NCI-H1436 treated with DMSO at 0.1 percent for 48 hours (cell line): ENCODE measurements at regions not wholly inside any gene's neighbourhood (a gene's known extent, or its start where the extent isn't known, plus 50 kb on each side); places are given as distances from the start of the nearest gene placed in this dataset.
"Not testable (repeated sequence)": the region's sequence is repeated elsewhere in the genome, so short reads cannot be mapped to it uniquely, and the experiment has no call there.

Experiments used
- DNase-seq: peaks from one replicate; lab custom pipeline; 2025; lab: John Stamatoyannopoulos, UW

DNA sequence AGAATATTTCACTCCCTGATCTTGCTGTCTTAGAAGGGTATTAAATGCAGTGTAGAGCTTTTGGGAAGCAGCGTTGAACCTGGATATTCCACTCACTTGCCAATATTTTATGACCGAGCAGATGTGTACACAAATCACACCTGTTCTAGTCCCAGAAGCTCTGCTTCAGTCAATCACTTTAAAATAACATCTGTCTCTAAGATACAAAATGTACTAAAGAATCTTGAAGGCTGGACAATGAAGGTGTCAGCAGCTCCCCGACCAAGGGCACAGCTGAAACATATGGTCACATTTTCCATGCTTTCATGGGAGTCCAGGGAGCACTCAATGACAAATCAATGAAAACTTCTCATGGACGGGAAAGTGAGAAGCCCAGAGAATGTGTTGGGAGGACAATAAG, 668.3 kb downstream of the PRIM2 start:
- DNase-seq = not testable (repeated sequence)

DNA sequence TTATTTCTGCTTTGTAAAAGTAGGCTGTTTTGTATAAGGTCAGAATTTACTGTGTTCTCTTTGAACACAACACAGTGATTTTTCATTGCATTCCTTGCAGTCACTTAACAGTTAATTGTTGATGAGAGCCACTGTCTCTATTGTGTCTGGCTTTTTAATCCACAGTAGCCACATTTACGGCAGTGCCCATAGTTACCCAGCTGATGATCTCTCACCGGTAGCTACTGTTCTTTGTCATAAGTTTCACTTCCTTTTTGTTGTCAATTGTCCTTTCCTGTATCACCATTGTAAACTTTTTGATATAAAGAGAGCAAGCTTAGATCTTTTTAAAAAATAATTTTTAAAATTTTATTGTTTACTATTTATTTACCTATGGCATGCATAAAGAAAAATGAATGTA, 669.2 kb downstream of the PRIM2 start:
- not testable (repeated sequence) for DNase-seq

DNA sequence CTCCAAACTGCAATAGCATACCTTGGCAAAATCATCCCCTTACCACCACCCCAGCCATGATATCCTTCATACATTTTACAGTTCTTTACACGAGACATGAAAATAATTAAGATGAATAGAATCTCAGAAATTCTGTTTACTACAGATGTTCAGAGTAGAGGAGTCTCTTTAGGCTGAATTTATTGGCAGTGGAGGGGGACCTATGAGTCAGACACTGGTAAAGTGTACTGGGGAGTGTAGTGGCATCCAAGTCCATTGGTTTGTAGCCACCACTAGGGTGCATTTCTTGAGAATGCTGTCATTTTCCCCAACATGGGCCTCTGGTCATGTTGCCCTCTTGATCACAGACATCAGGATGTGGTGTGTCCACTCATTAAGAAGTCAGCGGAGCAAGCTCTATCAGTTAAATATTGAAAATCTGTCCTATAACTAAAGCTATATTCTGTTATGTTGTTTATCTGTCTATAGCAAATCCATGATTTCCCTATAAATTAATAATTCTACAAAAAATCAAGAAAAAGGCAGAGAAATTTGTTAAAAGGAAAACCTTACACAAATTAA, 672.2 kb downstream of the PRIM2 start:
- DNase-seq = not testable (repeated sequence)

DNA sequence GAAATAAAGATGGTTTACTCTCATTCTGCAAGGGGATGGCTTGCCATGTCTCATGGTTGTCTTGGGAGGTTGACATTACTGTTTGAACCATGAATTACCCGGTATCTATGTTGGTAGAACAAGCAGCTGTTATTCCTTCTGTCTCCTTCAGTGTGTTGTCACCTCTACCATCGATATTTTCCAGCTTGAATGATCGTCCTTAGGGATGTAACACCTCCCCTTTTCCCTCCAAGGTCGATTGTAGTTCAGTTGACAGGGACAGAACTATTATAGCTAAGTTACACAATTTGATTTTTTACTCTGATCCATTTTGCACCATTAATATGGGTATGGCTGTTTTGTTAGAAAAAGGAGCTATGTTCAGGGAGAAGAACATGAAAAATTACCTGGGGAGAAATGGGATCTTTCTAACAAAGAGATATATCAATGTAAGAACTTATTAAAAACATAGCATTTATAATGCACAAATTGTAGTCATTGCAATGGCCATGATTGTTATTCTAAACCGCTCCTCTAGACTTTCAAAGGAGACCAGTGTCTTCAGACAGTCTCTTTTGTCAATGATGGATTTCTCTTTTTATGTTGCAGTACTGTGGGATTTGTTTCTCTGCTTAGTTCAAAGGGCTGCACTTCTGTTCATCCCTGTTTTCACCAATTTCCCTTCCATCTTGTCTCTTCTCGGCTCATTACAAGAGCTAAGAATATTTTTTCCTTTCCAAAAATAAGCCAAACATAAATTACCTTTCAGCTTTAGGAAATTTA, 681.6 kb downstream of the PRIM2 start:
- not testable (repeated sequence) for DNase-seq

DNA sequence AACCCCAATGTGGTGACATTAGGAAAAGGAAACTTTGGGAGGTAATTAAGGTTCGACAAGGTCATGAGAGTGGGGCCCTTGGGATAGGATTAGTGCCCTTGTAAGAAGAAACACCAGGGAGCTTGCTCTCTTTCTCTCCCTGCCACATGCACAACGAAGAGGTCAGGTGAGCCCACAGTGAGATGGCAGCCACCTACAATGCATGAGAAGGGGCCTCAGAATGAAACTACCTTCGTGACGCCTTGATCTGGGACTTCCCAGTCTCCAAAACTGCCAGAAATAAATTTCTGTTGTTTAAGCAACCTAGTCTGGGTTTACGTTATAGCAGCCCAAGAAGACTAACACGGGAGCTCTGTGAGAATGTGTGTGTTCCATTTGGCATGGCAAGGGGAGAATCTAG, 682.8 kb downstream of the PRIM2 start:
- DNase-seq = not testable (repeated sequence)

DNA sequence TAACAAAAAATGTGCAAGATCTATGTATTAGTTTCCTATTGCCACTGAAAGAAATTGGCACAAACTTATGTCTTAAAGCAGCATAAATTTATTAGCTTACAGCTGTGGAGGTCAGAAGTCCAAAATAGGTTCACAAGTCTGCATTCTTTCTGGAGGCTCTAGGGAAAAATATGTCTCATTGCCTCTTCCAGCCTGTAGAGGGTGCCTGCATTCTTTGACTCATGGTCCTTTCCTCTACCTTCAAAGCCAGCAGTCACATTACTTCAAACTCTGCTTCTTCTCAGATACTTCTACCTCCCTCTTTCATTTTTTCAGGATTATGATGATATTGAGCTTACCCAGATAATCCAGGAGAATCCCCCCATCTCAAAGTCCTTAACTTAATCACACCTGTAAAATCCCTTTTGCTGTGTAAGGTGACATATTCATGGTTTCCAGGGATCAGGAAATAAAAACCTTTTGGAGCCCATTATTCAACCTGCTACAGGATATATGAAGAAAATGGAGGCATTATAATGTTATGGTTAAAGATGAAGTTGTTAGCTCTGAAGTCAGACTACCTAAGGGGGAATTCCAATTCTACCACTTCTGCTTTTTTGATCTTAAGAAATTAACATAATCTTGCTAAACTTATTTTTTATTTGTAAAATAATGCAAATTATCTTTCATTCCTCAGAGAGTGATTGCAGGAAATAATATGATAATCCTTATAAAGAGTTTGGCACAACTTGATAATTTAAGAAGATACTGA, 686.2 kb downstream of the PRIM2 start:
- not testable (repeated sequence) for DNase-seq

DNA sequence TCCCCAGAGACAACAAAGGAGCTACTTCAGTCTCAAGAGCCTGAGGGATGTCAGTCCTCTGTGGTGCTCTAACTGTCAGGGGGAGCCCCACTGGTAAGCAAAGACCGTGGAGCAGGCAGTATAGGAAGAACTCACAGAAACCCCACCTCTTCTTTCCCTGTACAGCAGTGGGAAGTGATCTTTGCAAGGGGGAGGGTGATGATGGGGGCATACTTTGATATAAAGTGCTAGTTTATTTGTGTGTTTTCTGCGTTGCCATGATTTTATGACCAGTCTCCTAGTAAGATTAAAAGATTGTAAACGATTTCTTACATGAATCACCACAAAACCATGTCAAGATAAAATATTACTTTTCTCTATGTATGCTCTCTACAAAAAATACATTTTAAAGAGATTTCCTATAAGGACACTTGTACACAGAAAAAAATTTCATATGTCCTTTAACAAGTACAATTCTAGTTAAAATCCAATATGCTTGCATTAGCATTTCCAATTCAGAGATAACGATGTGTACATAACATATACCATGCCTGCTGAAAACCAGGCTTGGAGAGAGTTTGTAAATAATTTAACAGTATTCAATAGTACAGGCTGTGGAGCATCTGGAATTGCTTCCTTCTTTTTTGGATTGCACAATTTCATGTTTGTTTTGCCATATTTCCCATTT, 690.0 kb downstream of the PRIM2 start:
- DNase-seq = not testable (repeated sequence)

DNA sequence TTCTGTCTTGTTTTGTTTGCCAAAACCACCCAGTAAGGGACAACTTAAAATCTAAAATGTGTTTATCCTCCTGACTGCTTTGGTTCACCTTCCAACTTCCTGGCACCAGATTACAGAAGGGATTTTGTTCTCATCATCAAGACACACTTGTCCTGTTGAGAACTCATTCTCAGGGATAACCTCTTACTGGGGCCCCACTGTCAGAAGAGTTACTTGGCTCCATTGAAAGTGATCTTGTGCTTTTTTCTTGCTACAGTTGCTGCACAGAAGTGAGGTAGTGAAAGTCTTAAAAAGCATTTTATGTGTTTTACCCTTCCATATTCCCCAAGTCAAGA, 690.5 kb downstream of the PRIM2 start:
- not testable (repeated sequence) for DNase-seq

DNA sequence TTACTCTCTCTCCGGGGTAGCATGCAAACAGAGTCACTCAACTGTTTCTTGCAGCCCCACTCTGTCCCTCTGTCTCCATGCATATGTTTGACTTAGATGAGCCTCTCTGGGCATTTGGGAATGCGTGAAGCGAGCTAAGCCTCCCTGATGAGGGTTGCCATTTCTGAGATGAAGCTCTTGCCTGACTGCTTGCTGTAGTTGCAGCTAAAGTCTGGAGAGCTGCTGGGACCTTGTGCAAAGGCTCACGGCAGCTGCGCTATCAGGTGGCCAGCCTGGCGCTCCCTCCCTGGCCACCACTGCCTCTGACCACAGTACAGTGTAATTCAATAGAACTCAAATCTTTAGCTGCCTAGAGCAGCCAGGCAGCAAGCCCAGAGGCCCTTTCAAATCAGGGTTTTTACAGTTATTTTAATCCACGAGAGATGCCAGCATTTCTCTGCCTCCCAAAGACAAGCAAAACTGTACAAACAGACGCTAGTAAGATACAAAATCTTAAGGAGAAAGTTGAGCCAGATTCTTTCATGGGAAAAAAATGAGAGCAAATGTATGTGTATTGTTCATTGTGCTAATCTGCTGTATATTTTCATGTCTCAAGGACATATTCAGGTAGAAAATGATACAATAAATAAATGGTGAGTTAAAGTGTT, 694.6 kb downstream of the PRIM2 start:
- DNase-seq = not testable (repeated sequence)

DNA sequence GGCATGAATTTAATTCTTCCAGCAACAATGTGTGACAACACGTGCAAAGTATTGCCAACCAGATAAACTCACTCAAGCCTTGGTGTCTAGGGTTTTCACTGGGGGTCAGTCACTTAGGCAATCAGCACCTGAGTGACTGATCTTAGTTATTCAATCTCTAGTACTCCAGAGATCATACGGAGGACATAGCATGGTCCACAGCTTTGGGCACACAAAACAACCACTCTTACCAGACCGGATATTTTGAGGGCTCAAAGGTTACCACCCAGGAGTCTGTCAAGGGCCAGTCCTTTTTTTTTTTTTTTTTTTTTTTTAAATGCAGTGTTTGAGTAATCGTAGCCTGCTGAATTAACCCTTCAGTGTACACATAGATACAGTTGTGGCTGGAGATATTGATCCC, 699.2 kb downstream of the PRIM2 start:
- DNase-seq = not testable (repeated sequence)

DNA sequence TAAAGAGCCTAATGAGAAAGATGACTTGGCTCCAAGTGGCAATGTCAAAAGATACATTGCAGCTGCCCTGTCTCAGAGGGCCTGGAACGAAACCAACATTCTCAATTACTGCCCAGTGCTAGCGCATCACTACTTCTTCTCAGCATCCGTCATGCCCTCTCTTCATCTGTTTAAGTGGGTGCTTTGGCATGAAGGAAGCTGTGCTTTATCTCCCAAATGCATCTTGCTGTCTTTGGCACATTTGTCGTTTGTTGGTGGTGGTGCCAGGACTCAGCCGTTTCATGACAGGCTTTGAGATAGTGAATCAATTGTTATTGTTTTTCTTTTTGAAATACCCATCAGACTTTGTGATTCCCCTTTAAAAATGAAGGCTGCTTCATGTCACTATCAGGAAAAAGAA, 710.8 kb downstream of the PRIM2 start:
- DNase-seq = not testable (repeated sequence)

DNA sequence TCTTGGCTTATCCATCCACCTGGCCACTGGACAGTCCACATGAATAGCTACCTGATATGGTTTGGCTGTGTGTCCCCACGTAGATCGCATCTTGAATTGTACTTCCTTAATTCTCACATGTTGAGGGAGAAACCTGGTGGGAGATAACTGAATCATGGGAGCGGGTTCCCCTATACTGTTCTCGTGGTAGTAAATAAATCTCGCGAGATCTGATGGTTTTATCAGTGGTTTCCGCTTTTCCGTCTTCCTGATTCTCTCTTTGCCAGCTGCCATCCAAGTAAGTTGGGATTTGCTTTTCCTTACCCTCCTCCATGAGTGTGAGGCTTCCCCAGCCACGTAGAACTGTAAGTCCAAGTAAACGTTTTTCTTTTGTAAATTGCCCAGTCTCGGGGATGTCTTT, 720.8 kb downstream of the PRIM2 start:
- DNase-seq = not testable (repeated sequence)

DNA sequence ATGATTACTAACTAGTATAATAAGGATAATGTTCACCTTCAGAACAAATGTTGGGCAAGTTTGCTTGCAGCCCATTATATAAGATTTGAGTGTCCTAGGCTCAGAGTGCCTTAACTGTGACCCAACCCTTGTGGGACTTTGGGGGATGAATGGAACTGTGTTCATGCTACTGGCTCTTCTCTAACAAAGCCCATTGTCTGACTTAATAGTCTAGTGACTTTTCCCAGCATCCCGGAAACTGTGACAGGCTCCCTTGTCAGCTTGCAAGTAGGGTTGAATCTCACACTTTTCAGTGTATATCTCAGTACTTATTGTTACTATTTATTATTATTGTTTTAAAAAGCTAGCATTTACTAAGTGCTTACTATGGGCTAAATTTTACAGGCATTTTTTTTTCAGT, 729.2 kb downstream of the PRIM2 start:
- DNase-seq = not testable (repeated sequence)

DNA sequence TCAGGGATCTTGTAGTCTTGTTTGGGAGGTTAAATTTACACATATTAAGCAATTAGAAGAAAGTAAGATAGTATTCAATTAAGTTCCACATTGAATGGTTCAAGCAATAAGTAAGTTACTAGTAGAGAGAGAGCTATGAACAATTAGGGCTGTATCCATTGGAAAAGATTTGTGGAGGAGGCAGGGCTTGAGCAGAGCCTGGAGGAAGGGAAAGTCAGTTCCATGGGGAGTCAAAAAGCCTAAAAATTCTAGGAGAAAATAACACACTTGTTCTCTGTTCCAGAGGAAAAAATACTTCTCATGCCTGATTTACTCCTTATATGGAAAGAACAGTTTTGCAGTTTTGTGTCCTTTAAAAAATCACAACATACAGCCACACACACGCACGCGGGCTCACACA, 730.0 kb downstream of the PRIM2 start:
- not testable (repeated sequence) for DNase-seq

DNA sequence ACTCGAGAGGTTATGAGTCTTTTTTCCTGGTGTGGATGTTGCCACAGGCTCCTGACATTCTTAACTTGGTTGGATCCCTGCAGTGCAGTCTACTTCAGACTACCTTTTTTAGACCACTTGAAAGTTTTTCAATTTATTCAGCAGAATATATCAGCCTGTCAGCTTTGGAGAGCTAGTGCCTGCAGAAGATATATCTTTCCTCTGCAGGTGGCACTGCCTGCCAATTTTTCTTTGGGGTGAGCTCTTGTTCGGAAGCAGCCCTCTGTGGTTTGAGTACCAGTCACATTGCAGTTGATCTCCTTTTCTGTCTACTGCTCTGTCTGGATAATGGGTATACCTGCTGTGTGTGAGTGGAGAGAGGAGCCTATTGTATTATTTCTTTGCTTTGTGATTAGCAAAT, 730.4 kb downstream of the PRIM2 start:
- DNase-seq = not testable (repeated sequence)

DNA sequence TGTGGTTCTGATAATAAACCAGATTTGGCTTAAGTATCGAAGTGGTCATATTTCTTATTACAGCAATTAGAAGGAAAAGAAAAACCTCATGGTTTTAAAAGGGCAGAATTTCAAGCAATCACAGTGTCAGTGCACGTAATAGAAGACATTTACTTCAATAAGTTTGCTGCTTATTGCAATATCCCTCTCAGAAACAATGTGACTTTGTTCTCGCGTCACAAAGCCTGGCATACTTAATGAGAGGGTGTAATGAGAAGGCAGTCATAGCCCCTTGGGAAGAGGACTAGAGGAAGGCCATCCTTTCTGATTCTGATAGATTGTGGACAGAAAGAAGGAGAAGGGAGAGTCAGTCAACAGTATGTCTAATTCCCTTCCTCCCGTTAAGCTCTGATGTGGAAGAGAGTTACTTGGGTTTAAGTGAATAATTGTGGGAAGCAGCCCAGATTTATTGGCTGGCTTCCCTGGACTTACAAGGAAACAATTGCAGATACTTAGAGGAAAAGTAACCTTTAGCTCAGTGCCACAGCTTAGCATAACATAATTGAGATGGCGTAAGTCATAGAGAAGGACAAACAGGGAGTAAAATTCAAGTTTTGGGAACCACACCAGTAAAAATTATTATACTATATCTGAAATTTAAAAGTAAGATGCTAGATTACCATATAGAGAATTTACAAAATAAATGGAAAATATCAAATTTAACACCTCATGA, 738.2 kb downstream of the PRIM2 start:
- DNase-seq = not testable (repeated sequence)

DNA sequence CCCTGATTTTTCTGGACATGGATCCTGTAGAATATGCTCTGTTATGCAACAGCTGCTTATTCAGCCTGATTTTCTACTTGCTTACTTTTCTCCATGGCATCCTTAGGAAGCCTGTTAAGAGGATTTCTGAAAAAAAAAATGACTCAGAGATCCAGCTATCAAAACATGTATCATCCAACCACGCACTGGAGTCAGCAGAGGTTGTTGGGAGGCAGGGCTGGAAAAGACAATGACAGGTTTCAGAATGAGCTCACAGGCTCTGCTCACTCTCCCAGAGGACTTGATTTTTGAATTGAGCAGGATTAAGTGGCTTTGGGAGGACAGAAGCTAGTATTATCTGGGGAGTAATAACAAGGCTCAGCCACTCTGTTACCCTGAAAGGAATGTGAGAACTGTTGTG, 742.3 kb downstream of the PRIM2 start:
- DNase-seq = not testable (repeated sequence)

DNA sequence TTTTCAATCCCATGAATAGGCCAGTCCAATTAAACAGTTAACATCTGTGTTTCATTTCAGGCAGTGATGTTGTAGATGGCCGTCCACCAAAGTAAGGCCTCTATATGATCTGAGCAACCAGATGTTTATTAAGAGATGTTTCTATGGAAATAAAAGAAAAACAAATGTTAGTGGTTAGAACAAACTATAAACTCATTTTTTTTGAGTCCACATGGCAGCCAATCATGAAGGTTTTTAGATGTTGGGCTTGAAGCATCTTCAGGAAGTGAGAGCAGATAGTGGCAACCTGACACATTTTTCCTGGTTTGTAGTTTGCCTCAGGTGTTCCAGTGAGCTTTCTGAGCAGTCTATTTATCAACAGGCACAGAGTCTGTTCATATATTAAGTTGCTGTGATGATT, 746.1 kb downstream of the PRIM2 start:
- DNase-seq = not testable (repeated sequence)

DNA sequence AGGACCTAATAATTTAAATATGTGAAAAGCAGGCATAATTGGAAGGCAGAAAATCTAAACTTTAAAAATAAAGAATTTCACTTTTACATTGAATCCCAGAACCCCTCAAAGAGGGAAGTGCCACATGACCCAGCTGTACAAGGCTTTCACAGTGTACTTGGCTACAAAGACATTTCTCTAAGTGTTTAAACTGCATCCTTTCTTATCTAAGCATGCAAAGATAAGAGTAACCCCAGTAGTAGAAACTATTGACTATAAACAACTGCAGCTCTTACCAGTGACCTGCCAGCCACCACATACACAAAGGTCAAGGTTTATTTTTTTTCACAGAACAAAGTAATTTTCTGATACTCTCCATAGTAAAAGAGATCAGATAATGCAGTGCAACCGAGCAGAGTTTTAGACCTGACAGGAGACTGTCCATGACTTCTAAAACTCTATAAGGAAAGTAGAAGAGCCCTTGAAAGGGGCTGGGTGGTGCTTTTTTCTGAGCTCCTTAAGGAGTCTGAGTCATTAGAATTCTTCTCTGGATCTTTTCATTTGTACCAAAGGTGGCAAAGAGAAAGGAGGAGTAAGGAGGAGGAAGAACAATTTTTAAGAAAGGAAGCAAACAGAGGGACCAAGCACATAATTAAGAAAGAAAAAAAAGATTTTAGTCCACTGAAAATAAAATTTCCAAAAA, 750.6 kb downstream of the PRIM2 start:
- DNase-seq = not testable (repeated sequence)

DNA sequence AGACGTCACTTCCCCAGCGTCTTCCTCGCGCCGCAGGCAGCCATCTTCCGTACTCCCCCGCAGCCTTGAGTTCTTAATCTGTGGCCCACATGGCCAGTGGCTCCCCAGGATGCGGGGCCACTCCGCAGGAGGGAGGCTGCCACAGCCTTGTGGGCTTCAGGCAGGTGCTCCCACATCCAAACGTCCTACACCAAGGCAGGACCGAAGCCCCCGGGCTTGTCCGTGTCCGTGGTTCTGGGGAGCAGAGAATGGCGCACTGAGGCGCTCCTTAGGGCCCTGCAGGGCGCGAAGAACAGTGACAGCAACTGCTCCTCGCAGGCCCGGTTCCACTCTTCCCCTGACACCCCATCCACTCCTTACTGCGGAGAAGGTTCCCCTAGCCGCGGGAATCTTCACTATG, 755.8 kb downstream of the PRIM2 start:
- DNase-seq = no peak

DNA sequence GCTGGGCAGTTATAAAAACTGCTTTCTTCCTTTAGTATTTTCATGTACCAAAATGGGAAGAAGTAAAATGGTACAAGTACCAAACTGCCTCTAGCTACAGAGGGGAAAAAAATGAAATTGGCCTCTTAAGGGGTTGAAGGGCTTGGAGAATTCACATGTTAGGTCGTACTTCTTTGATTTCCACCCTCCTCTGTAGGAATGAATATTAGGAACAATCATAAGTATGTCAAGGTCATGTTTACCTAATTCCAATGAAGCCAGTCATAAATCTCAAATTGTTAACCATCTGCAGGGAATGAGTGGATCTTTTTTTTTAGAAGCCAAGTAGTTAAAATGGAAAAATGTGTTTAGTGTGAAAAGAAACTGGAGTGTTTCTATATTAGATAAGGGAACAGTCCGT, 772.6 kb downstream of the PRIM2 start:
- not testable (repeated sequence) for DNase-seq
